GM18505 (cell line): ENCODE measurements at regions not wholly inside any gene's neighbourhood (a gene's known extent, or its start where the extent isn't known, plus 50 kb on each side); places are given as distances from the start of the nearest gene placed in this dataset.

ENCODE experiments used
- ATAC-seq: cut with Tn5 transposase; IDR thresholded peaks from one replicate; pipeline ENCODE4 v1.9.1; 2021; ENCODE audit not compliant: unreplicated experiment
- POLR2A ChIP-seq: IDR thresholded peaks from 4 replicates; pipeline ENCODE4 v1.6.1; 2011; ENCODE audit warnings: borderline replicate concordance; ENCODE audit not compliant: insufficient read depth, insufficient read length; ENCODE audit errors: extremely low read depth

DNA sequence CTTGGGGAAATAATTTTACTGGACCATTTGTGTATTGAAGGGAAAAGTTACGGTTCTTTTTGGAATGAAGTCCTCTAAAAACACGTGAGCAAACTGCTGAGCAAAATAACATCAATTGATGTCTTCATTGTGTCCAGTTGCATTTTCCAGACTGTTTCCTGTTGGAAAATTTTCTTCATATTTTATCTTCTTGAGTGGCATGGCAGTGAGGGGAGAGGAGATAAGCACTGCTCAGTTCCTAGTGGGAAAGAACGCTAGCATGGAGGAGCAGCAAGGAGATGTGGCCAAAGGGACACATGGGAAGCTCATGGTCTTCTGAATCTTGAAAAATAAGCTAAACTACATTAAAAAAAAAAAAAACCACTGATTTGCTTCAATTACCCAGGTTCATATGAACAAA, 776.0 kb downstream of the TFAP2A start:
- no peak for TF ChIP-seq POLR2A
- ATAC-seq, result no peak

DNA sequence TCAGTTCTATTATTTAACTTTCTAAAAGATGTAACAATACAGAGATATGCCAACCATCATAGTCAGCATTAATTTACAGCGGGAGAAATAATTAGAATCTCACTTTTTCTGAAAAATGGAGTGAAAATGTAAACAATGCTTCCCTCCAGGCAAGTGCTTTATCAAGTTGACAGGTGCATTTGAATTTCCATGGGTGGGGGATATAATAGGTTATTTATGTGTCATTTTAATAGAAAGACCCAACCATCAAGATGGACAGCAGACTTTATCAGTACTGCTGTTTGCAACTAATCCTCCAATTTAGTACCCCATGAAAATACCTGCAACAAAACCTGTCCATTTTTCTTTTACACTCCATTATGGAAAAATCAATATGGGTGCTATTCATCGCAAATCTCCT, 780.1 kb downstream of the TFAP2A start:
- ATAC-seq, result no peak

GRCh38 chr6:9632026-9632425, 782.8 kb downstream of the TFAP2A start:
- TF ChIP-seq POLR2A, result no peak
- no peak for ATAC-seq

More for the DNA sequence above, 780.1 kb downstream of the TFAP2A start:
- no peak for TF ChIP-seq POLR2A

DNA sequence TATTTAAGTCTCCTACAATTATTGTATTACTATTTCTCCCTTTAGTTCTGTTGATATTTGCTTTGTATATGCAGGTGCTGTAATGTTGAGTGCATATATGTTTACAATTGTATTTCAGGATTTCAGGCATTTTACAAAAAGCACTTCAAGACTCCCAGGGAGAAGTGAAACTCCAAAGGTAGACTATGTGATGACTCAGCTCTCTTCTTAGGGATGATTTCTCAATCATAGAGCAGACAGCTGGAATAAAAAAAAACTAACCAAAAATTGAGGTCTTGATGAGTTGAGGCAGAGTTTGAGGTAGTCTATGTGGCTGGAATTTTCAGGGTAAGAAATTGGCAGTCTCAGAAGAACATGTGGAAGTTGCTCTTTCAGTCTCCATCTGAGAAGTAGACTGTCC, 786.1 kb downstream of the TFAP2A start:
- TF ChIP-seq POLR2A, result no peak
- no peak for ATAC-seq

DNA sequence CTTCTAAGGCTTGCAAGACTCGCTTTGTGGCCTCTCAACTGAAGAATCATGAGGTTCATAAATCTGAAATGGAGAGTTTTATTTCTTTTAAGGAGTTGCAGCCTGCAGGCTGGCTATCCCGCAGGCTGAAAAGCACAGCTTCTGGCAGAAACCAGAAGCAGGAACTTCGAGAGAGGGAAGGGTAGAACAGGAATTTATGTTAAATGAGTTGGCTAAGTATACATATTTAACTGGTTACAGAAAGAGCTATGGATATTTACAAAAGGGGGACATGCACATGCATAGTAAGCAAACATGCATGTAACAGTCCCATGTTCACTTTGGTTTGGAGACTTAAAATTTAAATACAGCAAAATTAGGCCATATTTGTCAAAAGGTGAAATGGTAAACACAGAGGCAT, 787.0 kb downstream of the TFAP2A start:
- no peak for ATAC-seq
- no peak for TF ChIP-seq POLR2A

DNA sequence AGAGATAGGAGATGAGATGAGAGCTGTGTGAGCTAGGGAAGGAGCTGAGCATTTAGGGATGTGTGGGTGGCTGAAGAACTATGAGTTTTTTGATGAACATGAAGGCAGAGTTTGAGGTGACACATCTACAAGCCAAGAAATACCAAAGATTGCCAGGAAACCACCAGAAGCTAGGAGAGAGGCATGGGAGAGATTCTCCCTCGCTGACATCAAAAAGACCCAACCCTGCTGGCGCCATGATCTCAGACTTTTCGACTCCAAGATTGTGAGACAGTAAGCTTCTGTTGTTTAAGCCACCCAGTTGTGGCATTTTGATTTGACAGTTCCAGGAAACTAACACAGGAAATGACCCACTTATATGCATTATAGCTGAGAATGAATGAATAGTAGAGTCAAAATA, 790.9 kb downstream of the TFAP2A start:
- no peak for ATAC-seq

DNA sequence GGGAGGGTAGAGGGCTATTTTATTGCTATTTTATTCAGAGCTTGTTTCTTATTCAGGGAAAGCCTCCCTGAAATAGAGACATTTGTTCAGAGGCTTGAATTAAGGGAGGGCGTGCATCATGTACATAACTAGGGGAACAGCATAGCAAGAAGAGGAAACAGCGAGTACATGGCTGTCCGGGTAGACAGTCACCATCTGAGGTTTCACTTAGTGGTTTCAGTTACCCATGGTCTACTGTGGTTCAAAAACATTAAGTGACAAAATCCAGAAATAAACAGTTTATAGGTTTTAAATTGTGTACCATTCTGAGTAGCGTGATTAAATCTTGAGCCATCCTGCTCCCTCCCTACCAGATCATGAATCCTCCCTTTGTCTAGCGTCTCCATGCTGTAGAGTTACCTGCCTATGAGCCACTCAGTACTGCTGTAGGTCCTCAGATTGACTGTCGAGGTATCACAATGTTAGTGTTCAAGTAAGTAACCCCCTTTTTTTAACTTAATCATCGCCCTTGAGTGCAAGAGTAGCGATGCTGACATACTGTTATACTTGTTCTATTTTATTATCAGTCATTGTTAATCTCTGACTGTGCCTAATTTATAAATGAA, 791.5 kb downstream of the TFAP2A start:
- no peak for ATAC-seq
- no peak for TF ChIP-seq POLR2A

More for the DNA sequence above, 790.9 kb downstream of the TFAP2A start:
- TF ChIP-seq POLR2A, result no peak

- no peak for ATAC-seq
These were observed 793.6 kb downstream of the TFAP2A start for GRCh38 chr6:9621276-9621675.

GRCh38 chr6:9620687-9621086, 794.2 kb downstream of the TFAP2A start:
- no peak for ATAC-seq
- no peak for TF ChIP-seq POLR2A

More at GRCh38 chr6:9621276-9621675, 793.6 kb downstream of the TFAP2A start:
- no peak for TF ChIP-seq POLR2A

DNA sequence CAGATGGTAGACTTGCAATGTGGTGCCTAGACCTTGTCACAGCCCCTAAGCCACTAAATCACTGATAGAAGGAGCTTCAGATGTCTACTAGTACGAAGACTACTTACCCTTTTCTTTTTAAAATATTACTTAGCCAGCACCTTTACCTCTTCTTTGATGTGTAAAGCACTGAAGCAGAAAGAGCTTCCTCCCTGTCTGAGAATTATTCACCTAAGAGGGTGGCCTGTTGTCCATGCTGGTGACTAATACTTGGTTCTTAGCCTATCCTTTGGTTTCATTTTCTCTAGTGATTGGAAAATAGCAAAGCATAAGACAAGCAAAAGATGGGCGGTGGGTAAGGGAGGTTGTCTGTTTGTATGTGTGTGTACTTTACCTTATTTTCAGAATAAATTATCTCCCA, 794.6 kb downstream of the TFAP2A start:
- ATAC-seq, result no peak

GRCh38 chr6:9614778-9615177, 800.1 kb downstream of the TFAP2A start:
- ATAC-seq, result no peak
- TF ChIP-seq POLR2A, result no peak

More for the DNA sequence above, 794.6 kb downstream of the TFAP2A start:
- TF ChIP-seq POLR2A, result no peak

DNA sequence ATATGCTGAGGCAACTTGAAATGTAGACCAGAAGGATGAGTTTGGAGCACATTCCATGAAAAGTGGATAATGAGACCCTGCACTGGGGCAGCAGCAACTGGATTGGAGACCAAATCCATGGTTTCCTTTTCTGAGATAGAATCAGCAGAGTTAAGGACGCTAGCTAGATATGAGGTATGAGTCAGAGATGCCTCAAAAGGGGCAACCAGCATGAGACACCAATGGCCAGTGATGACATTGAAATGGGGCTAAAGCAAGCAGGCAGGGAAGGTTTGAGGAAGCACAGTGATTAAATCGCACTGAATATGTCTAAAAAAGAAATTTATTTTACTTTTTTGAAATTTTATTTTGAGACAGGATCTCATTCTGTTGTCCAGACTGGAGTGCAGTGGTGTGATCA, 802.4 kb downstream of the TFAP2A start:
- no peak for ATAC-seq

DNA sequence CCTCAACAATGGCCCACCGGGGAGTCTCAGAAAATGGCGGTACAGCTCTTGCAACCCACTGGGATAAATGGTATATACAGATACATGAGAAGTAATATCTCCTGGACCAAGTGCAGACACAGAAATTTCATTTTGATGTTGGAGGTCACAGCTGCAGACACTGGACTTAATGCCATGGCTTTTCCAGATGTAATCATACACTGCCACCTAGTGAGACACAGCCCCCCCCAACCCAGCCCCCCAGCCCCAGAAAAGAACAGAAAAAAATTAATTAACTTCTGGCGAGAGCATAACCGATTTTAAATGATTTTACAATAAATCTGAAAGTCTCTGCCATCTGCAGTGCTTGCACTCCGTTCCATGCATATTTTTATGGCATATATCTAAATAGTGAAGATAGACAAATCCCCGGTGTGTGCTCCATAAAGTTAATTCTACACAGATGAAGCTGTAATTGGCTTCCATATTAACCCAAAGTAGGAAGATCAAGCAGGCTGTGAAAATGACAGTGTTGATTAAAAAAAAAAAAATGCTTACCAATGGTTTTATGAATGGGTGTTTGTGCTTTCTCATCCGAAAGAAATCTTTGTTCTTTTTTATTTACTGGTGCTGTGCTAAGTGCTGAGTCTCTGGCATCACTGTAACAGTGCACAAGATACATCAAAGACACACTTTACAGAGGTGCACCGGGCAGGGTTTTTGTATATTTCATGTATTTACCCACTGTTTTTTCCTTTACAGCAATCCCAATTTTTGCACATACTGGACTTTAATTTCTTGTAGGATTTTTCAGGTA, 804.1 kb downstream of the TFAP2A start:
- ATAC-seq, result no peak
- TF ChIP-seq POLR2A, result no peak

More for the DNA sequence above, 802.4 kb downstream of the TFAP2A start:
- TF ChIP-seq POLR2A, result no peak

DNA sequence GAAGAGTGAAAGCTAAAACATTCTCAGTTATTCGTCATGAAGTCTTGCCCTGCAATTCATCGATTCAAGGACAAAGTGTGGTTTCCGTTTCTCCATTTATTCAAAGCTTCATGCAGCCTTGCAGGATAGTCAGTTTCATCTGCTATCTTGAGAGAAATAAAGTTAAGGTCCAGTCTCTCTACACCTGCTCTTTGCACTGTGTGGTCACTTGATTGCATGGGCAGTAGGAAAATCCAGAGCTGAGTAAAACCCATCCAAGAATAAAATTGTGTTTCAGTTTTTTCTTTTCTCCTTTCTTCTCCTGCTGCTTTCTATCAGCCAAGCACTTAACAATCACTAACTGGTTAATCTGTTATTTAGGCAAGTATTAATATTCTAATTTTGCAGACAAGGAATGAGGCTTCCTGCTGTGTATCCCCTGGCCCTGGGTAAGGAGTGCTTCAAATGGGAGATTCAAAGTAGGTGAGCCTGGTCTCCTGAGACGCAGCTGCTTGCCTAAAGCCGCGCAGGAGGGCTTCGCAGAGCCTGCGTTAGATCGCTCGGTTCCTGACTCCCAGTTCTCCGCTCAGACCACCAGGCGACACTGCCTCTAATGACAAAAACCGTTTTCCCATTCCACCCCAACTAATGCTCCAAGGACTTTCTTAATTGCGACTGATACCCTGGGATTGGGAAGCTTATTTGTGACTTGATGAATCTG, 808.3 kb downstream of the TFAP2A start:
- no peak for ATAC-seq
- TF ChIP-seq POLR2A, result no peak

GRCh38 chr6:9594746-9595145, 820.1 kb downstream of the TFAP2A start:
- no peak for TF ChIP-seq POLR2A
- ATAC-seq, result no peak

DNA sequence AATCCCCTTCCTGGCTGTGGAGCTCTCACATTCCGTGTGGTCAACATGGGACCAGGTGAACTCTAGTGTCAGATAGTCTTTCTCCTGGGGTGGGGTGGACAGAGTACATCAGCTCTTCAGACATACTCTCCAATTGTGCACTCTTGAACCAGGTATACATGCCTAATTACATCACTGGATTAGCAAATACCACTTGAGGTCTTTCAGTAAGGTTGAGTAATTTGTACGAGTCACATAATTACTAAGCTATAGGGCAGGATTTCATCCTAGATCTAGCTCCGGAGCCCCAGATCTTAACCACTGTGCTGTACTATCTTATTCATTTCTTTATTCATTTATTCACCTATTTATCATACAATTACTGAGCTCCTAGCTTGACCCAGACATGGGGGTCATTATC, 821.3 kb downstream of the TFAP2A start:
- ATAC-seq, result no peak
- no peak for TF ChIP-seq POLR2A
